ENCODE measurements at regions not wholly inside any gene's neighbourhood (a gene's known extent, or its start where the extent isn't known, plus 50 kb on each side); places are given as distances from the start of the nearest gene placed in this dataset.

- H3K9me3 ChIP-seq: peaks cover 0 to 19% (median 13%) of the 10 kb centered on the region in 4 donors
- no peaks in the 10 kb centered on the region for H3K4me1 ChIP-seq
- TF ChIP-seq POLR2A (IDR thresholded peaks at IDR 0.05) (no peak), POLR2AphosphoS5 (IDR thresholded peaks at IDR 0.05) (no peak), EP300 (IDR thresholded peaks at IDR 0.05) (no peak), CTCF (IDR thresholded peaks at IDR 0.05) (no peak)
- DNase-seq: no peak
- H3K4me3 ChIP-seq: no peak overlapping the region
- H3K27me3 ChIP-seq: no peaks in the 10 kb centered on the region
- intact Hi-C loops (cut with DNase I; ENCODE audit: low total_unique reads): no loop called here
- H3K36me3 ChIP-seq: no peaks in the 10 kb centered on the region
- H3K27ac ChIP-seq: no peak overlapping the region
Measured at GRCh38 chr11:23205156-23205871, 345.0 kb upstream of the CCDC179 start.

GRCh38 chr11:23206741-23207336 lies 346.6 kb upstream of the CCDC179 start:
- TF ChIP-seq POLR2A (IDR thresholded peaks at IDR 0.05) (no peak), EP300 (IDR thresholded peaks at IDR 0.05) (no peak), CTCF (IDR thresholded peaks at IDR 0.05) (no peak), POLR2AphosphoS5 (IDR thresholded peaks at IDR 0.05) (no peak)

GRCh38 chr11:23211221-23211620 lies 350.9 kb upstream of the CCDC179 start:
- Histone ChIP-seq H3K4me1 (no peaks in the 10 kb centered on the region), H3K27ac (no peak overlapping the region), H3K4me3 (no peak overlapping the region), H3K36me3 (no peaks in the 10 kb centered on the region), H3K27me3 (no peaks in the 10 kb centered on the region), H3K9me3 (no peaks in the 10 kb centered on the region)
- DNase-seq: no peak
- intact Hi-C loops (cut with DNase I; ENCODE audit: low total_unique reads): no loop called here
- TF ChIP-seq POLR2A (IDR thresholded peaks at IDR 0.05) (no peak), EP300 (IDR thresholded peaks at IDR 0.05) (no peak), CTCF (IDR thresholded peaks at IDR 0.05) (no peak), POLR2AphosphoS5 (IDR thresholded peaks at IDR 0.05) (no peak)
- 79 to 91% (median 84%) methylated on average over 3 of the region's 3 CpGs for WGBS, 5 donors

More at GRCh38 chr11:23206741-23207336, 346.6 kb upstream of the CCDC179 start:
- no peaks in the 10 kb centered on the region for H3K4me1 ChIP-seq
- DNase-seq: no peak
- intact Hi-C loops (cut with DNase I; ENCODE audit: low total_unique reads): no loop called here
- H3K9me3 ChIP-seq: peaks cover 0 to 18% (median 12%) of the 10 kb centered on the region in 4 donors
- H3K4me3 ChIP-seq: no peak overlapping the region
- no peaks in the 10 kb centered on the region for H3K27me3 ChIP-seq
- no peaks in the 10 kb centered on the region for H3K36me3 ChIP-seq
- H3K27ac ChIP-seq: no peak overlapping the region

GRCh38 chr11:23212807-23213206 lies 352.5 kb upstream of the CCDC179 start:
- intact Hi-C loops (cut with DNase I; ENCODE audit: low total_unique reads): no loop called here
- Histone ChIP-seq H3K27ac (no peak overlapping the region), H3K4me1 (no peaks in the 10 kb centered on the region), H3K27me3 (no peaks in the 10 kb centered on the region), H3K36me3 (no peaks in the 10 kb centered on the region), H3K9me3 (no peaks in the 10 kb centered on the region), H3K4me3 (no peak overlapping the region)
- WGBS, 5 donors: 0 to 60% (median 48%) methylated on average over 1 of the region's 1 CpG
- DNase-seq: no peak
- TF ChIP-seq POLR2AphosphoS5 (IDR thresholded peaks at IDR 0.05): no peak
- no peak for TF ChIP-seq EP300 (IDR thresholded peaks at IDR 0.05)
- no peak for TF ChIP-seq CTCF (IDR thresholded peaks at IDR 0.05)
- TF ChIP-seq POLR2A (IDR thresholded peaks at IDR 0.05): no peak

All from stomach (tissue), 8 donors.